NCI-H1436 (cell line): ENCODE measurements at regions not wholly inside any gene's neighbourhood (a gene's known extent, or its start where the extent isn't known, plus 50 kb on each side); places are given as distances from the start of the nearest gene placed in this dataset.

Experiments
- DNase-seq: peaks from one replicate; lab custom pipeline; 2025; lab: John Stamatoyannopoulos, UW

GRCh38 chr2:223107825-223108224 lies 55.8 kb downstream of the KCNE4 start:
- no peak for DNase-seq

- no peak for DNase-seq
These were observed 56.5 kb downstream of the KCNE4 start for GRCh38 chr2:223108351-223109050.

- DNase-seq, result no peak
These were observed 57.4 kb downstream of the KCNE4 start for GRCh38 chr2:223109341-223109740.

GRCh38 chr2:223113161-223113560 lies 61.2 kb downstream of the KCNE4 start:
- DNase-seq, result no peak

GRCh38 chr2:223114170-223114569 lies 62.2 kb downstream of the KCNE4 start:
- no peak for DNase-seq

GRCh38 chr2:223114917-223115316 lies 62.9 kb downstream of the KCNE4 start:
- DNase-seq, result no peak

GRCh38 chr2:223117533-223117932 lies 65.5 kb downstream of the KCNE4 start:
- DNase-seq, result no peak

- no peak for DNase-seq
These were observed 69.3 kb downstream of the KCNE4 start for GRCh38 chr2:223121283-223121682.

- DNase-seq, result peak; percentile 70
These were observed 70.8 kb downstream of the KCNE4 start for GRCh38 chr2:223122781-223123180.

- no peak for DNase-seq
These were observed 72.0 kb downstream of the KCNE4 start for GRCh38 chr2:223123855-223124610.

- no peak for DNase-seq
These were observed 89.6 kb downstream of the KCNE4 start for GRCh38 chr2:223141606-223142005.

- no peak for DNase-seq
These were observed 90.1 kb downstream of the KCNE4 start for GRCh38 chr2:223142118-223142517.

GRCh38 chr2:223147431-223147830 lies 95.4 kb downstream of the KCNE4 start:
- DNase-seq, result no peak

- DNase-seq, result no peak
These were observed 96.5 kb downstream of the KCNE4 start for GRCh38 chr2:223148516-223148915.

GRCh38 chr2:223155956-223156355 lies 104.0 kb downstream of the KCNE4 start:
- no peak for DNase-seq

GRCh38 chr2:223161873-223162458 lies 110.0 kb downstream of the KCNE4 start:
- DNase-seq, result no peak

GRCh38 chr2:223165423-223166214 lies 113.6 kb downstream of the KCNE4 start:
- no peak for DNase-seq

GRCh38 chr2:223166215-223166493 lies 114.2 kb downstream of the KCNE4 start:
- no peak for DNase-seq

- DNase-seq, result no peak
These were observed 115.1 kb downstream of the KCNE4 start for GRCh38 chr2:223166983-223167650.

GRCh38 chr2:223169830-223170605 lies 118.0 kb downstream of the KCNE4 start:
- DNase-seq, result no peak

- DNase-seq, result no peak
These were observed 125.0 kb downstream of the KCNE4 start for GRCh38 chr2:223176970-223177369.
